HG03442 (cell line): ENCODE measurements at regions not wholly inside any gene's neighbourhood (a gene's known extent, or its start where the extent isn't known, plus 50 kb on each side); places are given as distances from the start of the nearest gene placed in this dataset.
"Not testable (repeated sequence)": the region's sequence is repeated elsewhere in the genome, so short reads cannot be mapped to it uniquely, and the experiment has no call there.

ENCODE experiments used
- ATAC-seq: cut with Tn5 transposase; IDR thresholded peaks from one replicate; pipeline ENCODE4 v1.9.1; 2021; ENCODE audit warnings: mild to moderate bottlenecking, moderate library complexity; ENCODE audit not compliant: unreplicated experiment

GRCh38 chr3:118245312-118245711 is 789.3 kb downstream of the IGSF11 start:
- no peak for ATAC-seq

- not testable (repeated sequence) for ATAC-seq
These were observed 775.8 kb downstream of the IGSF11 start for GRCh38 chr3:118258850-118259249.

- no peak for ATAC-seq
These were observed 771.7 kb downstream of the IGSF11 start for GRCh38 chr3:118262800-118263402.

GRCh38 chr3:118267588-118267987 is 767.1 kb downstream of the IGSF11 start:
- ATAC-seq: peak; percentile 52

GRCh38 chr3:118269537-118270125 is 765.0 kb downstream of the IGSF11 start:
- ATAC-seq: no peak

- ATAC-seq: no peak
These were observed 761.7 kb downstream of the IGSF11 start for GRCh38 chr3:118272991-118273390.

- no peak for ATAC-seq
These were observed 756.8 kb downstream of the IGSF11 start for GRCh38 chr3:118277814-118278213.

GRCh38 chr3:118292841-118293240 is 741.8 kb downstream of the IGSF11 start:
- no peak for ATAC-seq

- no peak for ATAC-seq
These were observed 736.5 kb downstream of the IGSF11 start for GRCh38 chr3:118298133-118298532.

- ATAC-seq: no peak
These were observed 730.1 kb downstream of the IGSF11 start for GRCh38 chr3:118304557-118304956.

- ATAC-seq: no peak
These were observed 701.9 kb downstream of the IGSF11 start for GRCh38 chr3:118332699-118333098.

- ATAC-seq: no peak
These were observed 697.0 kb downstream of the IGSF11 start for GRCh38 chr3:118337649-118338048.

GRCh38 chr3:118347396-118348168 is 687.1 kb downstream of the IGSF11 start:
- no peak for ATAC-seq

GRCh38 chr3:118348169-118348557 is 686.5 kb downstream of the IGSF11 start:
- ATAC-seq: no peak

GRCh38 chr3:118354556-118354955 is 680.1 kb downstream of the IGSF11 start:
- no peak for ATAC-seq

- no peak for ATAC-seq
These were observed 664.7 kb downstream of the IGSF11 start for GRCh38 chr3:118369892-118370491.

- no peak for ATAC-seq
These were observed 654.1 kb downstream of the IGSF11 start for GRCh38 chr3:118380576-118380975.

GRCh38 chr3:118396491-118396890 is 638.2 kb downstream of the IGSF11 start:
- ATAC-seq: no peak

- ATAC-seq: no peak
These were observed 634.6 kb downstream of the IGSF11 start for GRCh38 chr3:118400086-118400485.

GRCh38 chr3:118400886-118401285 is 633.8 kb downstream of the IGSF11 start:
- no peak for ATAC-seq

GRCh38 chr3:118401887-118402286 is 632.8 kb downstream of the IGSF11 start:
- no peak for ATAC-seq

GRCh38 chr3:118402971-118403370 is 631.7 kb downstream of the IGSF11 start:
- ATAC-seq: no peak
